DND-41 (cell line): ENCODE measurements at regions not wholly inside any gene's neighbourhood (a gene's known extent, or its start where the extent isn't known, plus 50 kb on each side); places are given as distances from the start of the nearest gene placed in this dataset.

ENCODE experiments used
- ATAC-seq: fragments of 200-7000 bp; cut with Tn5 transposase; 3 replicates; pipeline ENCODE4 v1.9.1; 2021; ENCODE audit warnings: low read depth; ENCODE audit not compliant: insufficient read depth
- DNase-seq: peaks from one replicate; pipeline ENCODE4 v3.0.0-alpha.2; 2020
- H2AFZ ChIP-seq: 2 replicates; pipeline ENCODE4 v1.6.0; 2012; ENCODE audit warnings: low read depth, low read length
- H3K27ac ChIP-seq: 2 replicates; pipeline ENCODE4 v1.5.1; 2012; ENCODE audit warnings: low read length, inconsistent platforms
- H3K27me3 ChIP-seq: fragments of 200-600 bp; sonication (generic); 2 replicates; pipeline ENCODE4 v1.6.0; 2012; ENCODE audit warnings: low read length, mild to moderate bottlenecking, inconsistent platforms; ENCODE audit not compliant: insufficient read depth, poor library complexity
- H3K36me3 ChIP-seq: 2 replicates; pipeline ENCODE4 v1.5.1; 2012; ENCODE audit warnings: low read length, inconsistent platforms; ENCODE audit not compliant: insufficient read depth
- H3K4me1 ChIP-seq: 2 replicates; pipeline ENCODE4 v1.5.1; 2012; ENCODE audit warnings: mild to moderate bottlenecking, low read length; ENCODE audit not compliant: insufficient read depth
- H3K4me2 ChIP-seq: 2 replicates; pipeline ENCODE4 v1.6.0; 2012; ENCODE audit warnings: mild to moderate bottlenecking, moderate library complexity, low read length, inconsistent platforms; ENCODE audit not compliant: insufficient read depth
- H3K4me3 ChIP-seq, 2 experiments: fragments of 200-600 bp in 1 of 2; shearing (Covaris generic) in 1 of 2; 2 replicates each; pipeline ENCODE4 v1.5.1; 2012 to 2016; ENCODE audit warnings: inconsistent platforms in 2 of 2, low read length in 2 of 2, mild to moderate bottlenecking in 2 of 2, low read depth in 1 of 2, moderate library complexity in 1 of 2
- H3K79me2 ChIP-seq: 2 replicates; pipeline ENCODE4 v1.6.0; 2012; ENCODE audit warnings: low read length, inconsistent platforms; ENCODE audit not compliant: insufficient read depth
- H3K9ac ChIP-seq: 2 replicates; pipeline ENCODE4 v1.6.0; 2012; ENCODE audit warnings: low read depth, mild to moderate bottlenecking, inconsistent platforms, low read length, moderate library complexity
- H3K9me3 ChIP-seq: 2 replicates; pipeline ENCODE4 v1.5.1; 2012; ENCODE audit warnings: low read length, moderate library complexity, mild to moderate bottlenecking, inconsistent platforms; ENCODE audit not compliant: insufficient read depth, severe bottlenecking
- H4K20me1 ChIP-seq: 2 replicates; pipeline ENCODE4 v1.6.0; 2012; ENCODE audit warnings: low read length; ENCODE audit not compliant: insufficient read depth
- EZH2 ChIP-seq: IDR thresholded peaks from 3 replicates; pipeline ENCODE4 v1.6.1; 2012; ENCODE audit warnings: borderline replicate concordance, low read depth, mild to moderate bottlenecking, moderate library complexity, low read length, inconsistent platforms; ENCODE audit not compliant: severe bottlenecking
- TF ChIP-seq, protein P1 (sequence below): IDR thresholded peaks from 2 replicates; pipeline ENCODE4 v1.5.1; 2012; ENCODE audit warnings: borderline replicate concordance, low read length, moderate library complexity, mild to moderate bottlenecking; ENCODE audit not compliant: poor library complexity, severe bottlenecking; ENCODE audit errors: extremely low read depth

DNA sequence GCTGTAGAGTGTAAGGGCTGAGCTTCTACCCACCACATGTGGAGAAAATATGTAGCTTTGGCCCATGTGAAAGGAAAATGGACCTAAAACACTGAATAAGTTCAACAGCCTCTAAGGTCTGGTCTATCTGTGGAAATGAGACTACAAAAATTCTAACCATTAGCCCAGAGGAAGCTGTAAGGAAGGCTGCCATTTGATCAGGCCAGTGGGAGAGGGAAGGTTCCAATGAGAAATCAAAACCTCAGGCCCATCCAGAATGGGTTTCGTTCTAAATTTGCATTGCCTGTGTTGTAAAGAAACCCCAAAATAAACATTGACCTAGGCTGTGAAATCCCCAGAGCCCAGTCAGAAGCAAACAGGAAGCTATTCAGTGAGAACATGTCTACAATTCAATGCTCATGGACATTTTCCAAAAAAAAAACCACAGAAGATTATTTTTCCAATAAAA lies 320.4 kb upstream of the SLC7A11 start:
- Histone ChIP-seq H3K27ac (no peak overlapping the region), H3K27me3 (no peaks in the 10 kb centered on the region), H3K9ac (no peak overlapping the region), H3K79me2 (no peaks in the 10 kb centered on the region), H3K4me1 (no peaks in the 10 kb centered on the region), H4K20me1 (no peaks in the 10 kb centered on the region), H3K9me3 (no peaks in the 10 kb centered on the region), H3K4me2 (no peak overlapping the region), H3K4me3 (no peak overlapping the region), H2AFZ (no peak overlapping the region), H3K36me3 (no peaks in the 10 kb centered on the region)
- DNase-seq: no peak
- TF ChIP-seq, protein P1, sequence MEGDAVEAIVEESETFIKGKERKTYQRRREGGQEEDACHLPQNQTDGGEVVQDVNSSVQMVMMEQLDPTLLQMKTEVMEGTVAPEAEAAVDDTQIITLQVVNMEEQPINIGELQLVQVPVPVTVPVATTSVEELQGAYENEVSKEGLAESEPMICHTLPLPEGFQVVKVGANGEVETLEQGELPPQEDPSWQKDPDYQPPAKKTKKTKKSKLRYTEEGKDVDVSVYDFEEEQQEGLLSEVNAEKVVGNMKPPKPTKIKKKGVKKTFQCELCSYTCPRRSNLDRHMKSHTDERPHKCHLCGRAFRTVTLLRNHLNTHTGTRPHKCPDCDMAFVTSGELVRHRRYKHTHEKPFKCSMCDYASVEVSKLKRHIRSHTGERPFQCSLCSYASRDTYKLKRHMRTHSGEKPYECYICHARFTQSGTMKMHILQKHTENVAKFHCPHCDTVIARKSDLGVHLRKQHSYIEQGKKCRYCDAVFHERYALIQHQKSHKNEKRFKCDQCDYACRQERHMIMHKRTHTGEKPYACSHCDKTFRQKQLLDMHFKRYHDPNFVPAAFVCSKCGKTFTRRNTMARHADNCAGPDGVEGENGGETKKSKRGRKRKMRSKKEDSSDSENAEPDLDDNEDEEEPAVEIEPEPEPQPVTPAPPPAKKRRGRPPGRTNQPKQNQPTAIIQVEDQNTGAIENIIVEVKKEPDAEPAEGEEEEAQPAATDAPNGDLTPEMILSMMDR: no peak
- no peak for TF ChIP-seq EZH2
- ATAC-seq: no peak

DNA sequence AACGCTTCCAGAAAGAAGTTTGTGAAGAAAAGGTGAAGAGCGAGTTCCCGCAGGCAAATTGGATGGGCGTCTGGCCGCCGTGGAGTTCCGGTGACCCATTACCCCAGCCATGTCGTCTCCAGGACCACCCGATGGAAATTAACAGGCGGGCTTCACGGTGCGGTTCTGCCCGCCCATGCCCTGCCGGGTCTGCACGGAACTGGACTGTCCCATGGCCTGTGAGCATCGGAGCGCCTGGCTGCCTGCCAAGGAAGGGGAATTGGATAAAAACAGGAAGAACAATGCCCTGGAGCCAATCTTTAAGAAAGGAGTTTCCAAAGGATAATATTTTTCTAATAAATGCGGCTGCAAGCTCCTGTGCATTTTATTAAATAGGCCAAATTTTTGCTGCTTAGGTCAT lies 319.8 kb upstream of the SLC7A11 start:
- H3K9me3 ChIP-seq: no peaks in the 10 kb centered on the region
- no peak overlapping the region for H3K4me3 ChIP-seq
- no peaks in the 10 kb centered on the region for H3K4me1 ChIP-seq
- H3K9ac ChIP-seq: no peak overlapping the region
- H3K27me3 ChIP-seq: no peaks in the 10 kb centered on the region
- no peaks in the 10 kb centered on the region for H3K79me2 ChIP-seq
- H4K20me1 ChIP-seq: no peaks in the 10 kb centered on the region
- ATAC-seq (no peak), DNase-seq (no peak)
- H2AFZ ChIP-seq: no peak overlapping the region
- no peaks in the 10 kb centered on the region for H3K36me3 ChIP-seq
- no peak overlapping the region for H3K4me2 ChIP-seq
- no peak overlapping the region for H3K27ac ChIP-seq
- TF ChIP-seq EZH2: no peak
- TF ChIP-seq, protein P1: no peak

DNA sequence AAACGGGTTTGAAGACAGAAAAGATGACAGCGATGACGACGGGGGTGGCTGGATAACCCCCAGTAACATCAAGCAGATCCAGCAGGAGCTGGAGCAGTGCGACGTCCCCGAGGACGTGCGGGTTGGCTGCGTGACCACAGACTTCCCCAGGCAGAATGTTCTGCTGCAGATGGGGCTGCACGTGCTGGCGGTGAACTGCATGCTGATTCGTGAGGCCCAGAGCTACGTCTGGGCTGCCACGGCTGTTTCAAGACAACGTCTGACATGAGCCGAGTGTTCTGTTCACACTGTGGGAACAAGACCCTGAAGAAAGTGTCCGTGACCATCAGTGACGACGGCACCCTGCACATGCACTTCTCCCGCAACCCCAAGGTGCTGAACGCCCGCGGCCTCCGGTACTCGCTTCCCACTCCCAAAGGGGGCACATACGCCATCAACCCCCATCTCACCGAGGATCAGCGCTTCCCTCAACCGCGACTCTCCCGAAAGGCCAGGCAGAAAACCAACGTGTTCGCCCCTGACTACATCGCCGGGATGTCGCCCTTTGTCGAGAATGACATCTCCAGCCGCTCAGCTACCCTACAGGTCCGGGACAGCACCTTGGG lies 319.2 kb upstream of the SLC7A11 start:
- no peak for DNase-seq
- no peak overlapping the region for H2AFZ ChIP-seq

More for the DNA sequence above, 319.2 kb upstream of the SLC7A11 start:
- no peaks in the 10 kb centered on the region for H3K9me3 ChIP-seq
- no peaks in the 10 kb centered on the region for H3K4me1 ChIP-seq
- no peaks in the 10 kb centered on the region for H4K20me1 ChIP-seq
- H3K4me3 ChIP-seq: no peak overlapping the region
- H3K27ac ChIP-seq: no peak overlapping the region
- H3K4me2 ChIP-seq: no peak overlapping the region
- no peaks in the 10 kb centered on the region for H3K79me2 ChIP-seq
- ATAC-seq: no peak
- no peaks in the 10 kb centered on the region for H3K36me3 ChIP-seq
- H3K9ac ChIP-seq: no peak overlapping the region
- no peaks in the 10 kb centered on the region for H3K27me3 ChIP-seq
- TF ChIP-seq, protein P1: no peak
- TF ChIP-seq EZH2: no peak
